ENCODE measurements at regions not wholly inside any gene's neighbourhood (a gene's known extent, or its start where the extent isn't known, plus 50 kb on each side); places are given as distances from the start of the nearest gene placed in this dataset.

GRCh38 chr6:14819001-14819400 is 426.9 kb upstream of the JARID2 start:
- TF ChIP-seq CTCF (conservative IDR thresholded peaks at IDR 0.05; ENCODE audit: low read length): no peak
- TF ChIP-seq EZH2phosphoT487 (IDR thresholded peaks at IDR 0.05; ENCODE audit: borderline replicate concordance, low read depth, low read length): no peak
